NOMO-1 (cell line): ENCODE measurements at regions not wholly inside any gene's neighbourhood (a gene's known extent, or its start where the extent isn't known, plus 50 kb on each side); places are given as distances from the start of the nearest gene placed in this dataset.

Source experiments
- DNase-seq, 2 experiments: peaks; one replicate each; lab custom pipeline; 2025; ENCODE audit not compliant: unreplicated experiment in 2 of 2; lab: John Stamatoyannopoulos, UW

- DNase-seq, result no peak
These were observed 288.6 kb upstream of the CNTN6 start for GRCh38 chr3:804211-804610.

GRCh38 chr3:805326-805725 lies 287.5 kb upstream of the CNTN6 start:
- DNase-seq, result no peak

- DNase-seq, result no peak
These were observed 286.8 kb upstream of the CNTN6 start for GRCh38 chr3:806006-806405.

GRCh38 chr3:816605-817004 lies 276.2 kb upstream of the CNTN6 start:
- no peak for DNase-seq

GRCh38 chr3:834679-835078 lies 258.1 kb upstream of the CNTN6 start:
- no peak for DNase-seq

GRCh38 chr3:835096-835495 lies 257.7 kb upstream of the CNTN6 start:
- DNase-seq, result no peak

- no peak for DNase-seq
These were observed 252.8 kb upstream of the CNTN6 start for GRCh38 chr3:839981-840380.

- DNase-seq, result no peak
These were observed 241.6 kb upstream of the CNTN6 start for GRCh38 chr3:851098-851790.

- DNase-seq, result no peak
These were observed 240.8 kb upstream of the CNTN6 start for GRCh38 chr3:852033-852432.

- no peak for DNase-seq
These were observed 239.3 kb upstream of the CNTN6 start for GRCh38 chr3:853489-853888.

GRCh38 chr3:859135-859534 lies 233.7 kb upstream of the CNTN6 start:
- DNase-seq, result no peak

- DNase-seq, result no peak
These were observed 231.1 kb upstream of the CNTN6 start for GRCh38 chr3:861721-862120.

- DNase-seq, result no peak
These were observed 223.6 kb upstream of the CNTN6 start for GRCh38 chr3:869269-869668.

- DNase-seq, result no peak
These were observed 223.1 kb upstream of the CNTN6 start for GRCh38 chr3:869734-870133.

- no peak for DNase-seq
These were observed 221.2 kb upstream of the CNTN6 start for GRCh38 chr3:871651-872050.

GRCh38 chr3:877001-877400 lies 215.8 kb upstream of the CNTN6 start:
- DNase-seq, result no peak

GRCh38 chr3:878746-879145 lies 214.1 kb upstream of the CNTN6 start:
- DNase-seq, result no peak

- no peak for DNase-seq
These were observed 212.5 kb upstream of the CNTN6 start for GRCh38 chr3:880371-880770.

- DNase-seq, result no peak
These were observed 210.3 kb upstream of the CNTN6 start for GRCh38 chr3:882533-882932.

- peak in 1 of 2 experiments; percentile 7 for DNase-seq
These were observed 190.7 kb upstream of the CNTN6 start for GRCh38 chr3:901953-902778.

- no peak for DNase-seq
These were observed 187.6 kb upstream of the CNTN6 start for GRCh38 chr3:905217-905616.

- no peak for DNase-seq
These were observed 186.1 kb upstream of the CNTN6 start for GRCh38 chr3:906739-907138.
